ENCODE measurements at regions not wholly inside any gene's neighbourhood (a gene's known extent, or its start where the extent isn't known, plus 50 kb on each side); places are given as distances from the start of the nearest gene placed in this dataset.

- no peak overlapping the region for H3K4me2 ChIP-seq (ENCODE audit: insufficient read depth, low read length)
- no peaks in the 10 kb centered on the region for H3K79me2 ChIP-seq (ENCODE audit: insufficient read depth, low read length)
- no peak for TF ChIP-seq EZH2 (IDR thresholded peaks at IDR 0.05; ENCODE audit: borderline replicate concordance, low read depth, low read length, severe bottlenecking)
- TF ChIP-seq CTCF (IDR thresholded peaks at IDR 0.05; ENCODE audit: borderline replicate concordance, extremely low read depth, low read length, poor library complexity, severe bottlenecking): no peak
- no peaks in the 10 kb centered on the region for H3K9me3 ChIP-seq (ENCODE audit: insufficient read depth, low read length, severe bottlenecking)
- no peaks in the 10 kb centered on the region for H3K4me1 ChIP-seq (ENCODE audit: insufficient read depth, low read length)
- H3K4me3 ChIP-seq (ENCODE audit: low read depth in 1 of 2, low read length in 2 of 2): no peak overlapping the region
- no peaks in the 10 kb centered on the region for H3K27me3 ChIP-seq (ENCODE audit: insufficient read depth, low read length, poor library complexity)
- 0 out of 2 replicates have a peak, but pooled peaks cover 5% of the 10 kb centered on the region for H4K20me1 ChIP-seq (ENCODE audit: insufficient read depth, low read length)
- ATAC-seq (ENCODE audit: insufficient read depth, low read depth) (no peak), DNase-seq (no peak)
- H3K27ac ChIP-seq (ENCODE audit: low read length): no peak overlapping the region
- H3K36me3 ChIP-seq (ENCODE audit: insufficient read depth, low read length): no peaks in the 10 kb centered on the region
- H3K9ac ChIP-seq (ENCODE audit: low read depth, low read length): no peak overlapping the region
- H2AFZ ChIP-seq (ENCODE audit: low read depth, low read length): no peak overlapping the region
These were observed 146.7 kb downstream of the CTTN start for GRCh38 chr11:70544774-70545609.

GRCh38 chr11:70545610-70545912, 147.2 kb downstream of the CTTN start:
- ATAC-seq (ENCODE audit: insufficient read depth, low read depth): no peak
- H3K4me1 ChIP-seq (ENCODE audit: insufficient read depth, low read length): no peaks in the 10 kb centered on the region

GRCh38 chr11:70546191-70546940, 148.0 kb downstream of the CTTN start:
- Histone ChIP-seq H2AFZ (ENCODE audit: low read depth, low read length) (no peak overlapping the region), H3K9me3 (ENCODE audit: insufficient read depth, low read length, severe bottlenecking) (no peaks in the 10 kb centered on the region), H3K36me3 (ENCODE audit: insufficient read depth, low read length) (no peaks in the 10 kb centered on the region), H3K27ac (ENCODE audit: low read length) (no peak overlapping the region), H3K4me3 (ENCODE audit: low read depth in 1 of 2, low read length in 2 of 2) (no peak overlapping the region), H3K4me1 (ENCODE audit: insufficient read depth, low read length) (no peaks in the 10 kb centered on the region), H4K20me1 (ENCODE audit: insufficient read depth, low read length) (0 out of 2 replicates have a peak, but pooled peaks cover 5% of the 10 kb centered on the region), H3K79me2 (ENCODE audit: insufficient read depth, low read length) (no peaks in the 10 kb centered on the region), H3K4me2 (ENCODE audit: insufficient read depth, low read length) (no peak overlapping the region), H3K27me3 (ENCODE audit: insufficient read depth, low read length, poor library complexity) (no peaks in the 10 kb centered on the region), H3K9ac (ENCODE audit: low read depth, low read length) (no peak overlapping the region)
- no peak for ATAC-seq (ENCODE audit: insufficient read depth, low read depth)
- TF ChIP-seq EZH2 (IDR thresholded peaks at IDR 0.05; ENCODE audit: borderline replicate concordance, low read depth, low read length, severe bottlenecking): no peak
- TF ChIP-seq CTCF (IDR thresholded peaks at IDR 0.05; ENCODE audit: borderline replicate concordance, extremely low read depth, low read length, poor library complexity, severe bottlenecking): no peak
- no peak for DNase-seq

More at GRCh38 chr11:70545610-70545912, 147.2 kb downstream of the CTTN start:
- no peak for TF ChIP-seq CTCF (IDR thresholded peaks at IDR 0.05; ENCODE audit: borderline replicate concordance, extremely low read depth, low read length, poor library complexity, severe bottlenecking)
- no peak for TF ChIP-seq EZH2 (IDR thresholded peaks at IDR 0.05; ENCODE audit: borderline replicate concordance, low read depth, low read length, severe bottlenecking)
- no peaks in the 10 kb centered on the region for H3K9me3 ChIP-seq (ENCODE audit: insufficient read depth, low read length, severe bottlenecking)
- no peak overlapping the region for H3K4me3 ChIP-seq (ENCODE audit: low read depth in 1 of 2, low read length in 2 of 2)
- H2AFZ ChIP-seq (ENCODE audit: low read depth, low read length): no peak overlapping the region
- no peak overlapping the region for H3K4me2 ChIP-seq (ENCODE audit: insufficient read depth, low read length)
- H3K79me2 ChIP-seq (ENCODE audit: insufficient read depth, low read length): no peaks in the 10 kb centered on the region
- H3K27ac ChIP-seq (ENCODE audit: low read length): no peak overlapping the region
- H3K36me3 ChIP-seq (ENCODE audit: insufficient read depth, low read length): no peaks in the 10 kb centered on the region
- DNase-seq: no peak
- H3K27me3 ChIP-seq (ENCODE audit: insufficient read depth, low read length, poor library complexity): no peaks in the 10 kb centered on the region
- no peak overlapping the region for H3K9ac ChIP-seq (ENCODE audit: low read depth, low read length)
- 0 out of 2 replicates have a peak, but pooled peaks cover 5% of the 10 kb centered on the region for H4K20me1 ChIP-seq (ENCODE audit: insufficient read depth, low read length)
